IPS-NIHi11 (cell line): ENCODE measurements at regions not wholly inside any gene's neighbourhood (a gene's known extent, or its start where the extent isn't known, plus 50 kb on each side); places are given as distances from the start of the nearest gene placed in this dataset.

ENCODE experiments used
- DNase-seq: peaks from one replicate; pipeline ENCODE4 v3.0.0; 2012; ENCODE audit warnings: mixed read lengths, low spot score

GRCh38 chr2:128578406-128579390 is 260.0 kb upstream of the HS6ST1 start:
- no peak for DNase-seq

GRCh38 chr2:128579825-128580224 is 261.2 kb upstream of the HS6ST1 start:
- DNase-seq = no peak

GRCh38 chr2:128580988-128581848 is 262.6 kb upstream of the HS6ST1 start:
- DNase-seq = no peak

GRCh38 chr2:128581849-128582244 is 263.2 kb upstream of the HS6ST1 start:
- no peak for DNase-seq

GRCh38 chr2:128584296-128584890 is 265.7 kb upstream of the HS6ST1 start:
- no peak for DNase-seq

GRCh38 chr2:128585706-128586105 is 267.0 kb upstream of the HS6ST1 start:
- DNase-seq = no peak

- DNase-seq = no peak
Observed at GRCh38 chr2:128589681-128590080, 271.0 kb upstream of the HS6ST1 start.

- DNase-seq = no peak
Observed at GRCh38 chr2:128590309-128591021, 271.8 kb upstream of the HS6ST1 start.

- no peak for DNase-seq
Observed at GRCh38 chr2:128591022-128591860, 272.6 kb upstream of the HS6ST1 start.

- peak; percentile 61 for DNase-seq
Observed at GRCh38 chr2:128591861-128592822, 273.5 kb upstream of the HS6ST1 start.

GRCh38 chr2:128593518-128593878 is 274.8 kb upstream of the HS6ST1 start:
- DNase-seq = no peak

- DNase-seq = no peak
Observed at GRCh38 chr2:128593879-128594650, 275.4 kb upstream of the HS6ST1 start.

GRCh38 chr2:128594651-128594910 is 275.9 kb upstream of the HS6ST1 start:
- no peak for DNase-seq

GRCh38 chr2:128594953-128595677 is 276.4 kb upstream of the HS6ST1 start:
- no peak for DNase-seq

GRCh38 chr2:128595763-128596395 is 277.2 kb upstream of the HS6ST1 start:
- no peak for DNase-seq

- no peak for DNase-seq
Observed at GRCh38 chr2:128596396-128597120, 277.9 kb upstream of the HS6ST1 start.

GRCh38 chr2:128597121-128597762 is 278.6 kb upstream of the HS6ST1 start:
- DNase-seq = no peak
